Ureter (tissue), 1 donor: ENCODE measurements at regions not wholly inside any gene's neighbourhood (a gene's known extent, or its start where the extent isn't known, plus 50 kb on each side); places are given as distances from the start of the nearest gene placed in this dataset.
"Not testable (repeated sequence)": the region's sequence is repeated elsewhere in the genome, so short reads cannot be mapped to it uniquely, and the experiment has no call there.

Experiments
- DNase-seq: peaks from one replicate; pipeline ENCODE4 v3.0.0-alpha.2; 2020; ENCODE audit warnings: low spot score
- donor health status: DM: yes; HTN: yes; CAD: no.

- DNase-seq: no peak
Observed at GRCh38 chr1:118564961-118565703, 380.1 kb upstream of the SPAG17 start.

- DNase-seq: no peak
Observed at GRCh38 chr1:118563981-118564951, 379.2 kb upstream of the SPAG17 start.

- no peak for DNase-seq
Observed at GRCh38 chr1:118558933-118559332, 373.9 kb upstream of the SPAG17 start.

- DNase-seq: no peak
Observed at GRCh38 chr1:118556936-118557335, 371.9 kb upstream of the SPAG17 start.

- DNase-seq: no peak
Observed at GRCh38 chr1:118555638-118556037, 370.6 kb upstream of the SPAG17 start.

- no peak for DNase-seq
Observed at GRCh38 chr1:118535901-118536300, 350.9 kb upstream of the SPAG17 start.

- not testable (repeated sequence) for DNase-seq
Observed at GRCh38 chr1:118511922-118512321, 326.9 kb upstream of the SPAG17 start.

GRCh38 chr1:118504867-118505266, 319.8 kb upstream of the SPAG17 start:
- no peak for DNase-seq

GRCh38 chr1:118504221-118504644, 319.2 kb upstream of the SPAG17 start:
- DNase-seq: no peak

GRCh38 chr1:118503752-118504151, 318.7 kb upstream of the SPAG17 start:
- no peak for DNase-seq

- DNase-seq: no peak
Observed at GRCh38 chr1:118494998-118495397, 310.0 kb upstream of the SPAG17 start.

GRCh38 chr1:118488787-118489186, 303.8 kb upstream of the SPAG17 start:
- no peak for DNase-seq

- DNase-seq: no peak
Observed at GRCh38 chr1:118487932-118488331, 302.9 kb upstream of the SPAG17 start.

GRCh38 chr1:118487091-118487490, 302.1 kb upstream of the SPAG17 start:
- no peak for DNase-seq

- DNase-seq: no peak
Observed at GRCh38 chr1:118486199-118486598, 301.2 kb upstream of the SPAG17 start.

GRCh38 chr1:118485757-118486156, 300.7 kb upstream of the SPAG17 start:
- no peak for DNase-seq

- no peak for DNase-seq
Observed at GRCh38 chr1:118484893-118485292, 299.9 kb upstream of the SPAG17 start.

GRCh38 chr1:118483245-118484006, 298.4 kb upstream of the SPAG17 start:
- DNase-seq: no peak

GRCh38 chr1:118481126-118481525, 296.1 kb upstream of the SPAG17 start:
- no peak for DNase-seq

- no peak for DNase-seq
Observed at GRCh38 chr1:118479351-118479750, 294.3 kb upstream of the SPAG17 start.

- no peak for DNase-seq
Observed at GRCh38 chr1:118473825-118474224, 288.8 kb upstream of the SPAG17 start.

- DNase-seq: not testable (repeated sequence)
Observed at GRCh38 chr1:118464460-118464859, 279.4 kb upstream of the SPAG17 start.
